ENCODE measurements at regions not wholly inside any gene's neighbourhood (a gene's known extent, or its start where the extent isn't known, plus 50 kb on each side); places are given as distances from the start of the nearest gene placed in this dataset.

DNA sequence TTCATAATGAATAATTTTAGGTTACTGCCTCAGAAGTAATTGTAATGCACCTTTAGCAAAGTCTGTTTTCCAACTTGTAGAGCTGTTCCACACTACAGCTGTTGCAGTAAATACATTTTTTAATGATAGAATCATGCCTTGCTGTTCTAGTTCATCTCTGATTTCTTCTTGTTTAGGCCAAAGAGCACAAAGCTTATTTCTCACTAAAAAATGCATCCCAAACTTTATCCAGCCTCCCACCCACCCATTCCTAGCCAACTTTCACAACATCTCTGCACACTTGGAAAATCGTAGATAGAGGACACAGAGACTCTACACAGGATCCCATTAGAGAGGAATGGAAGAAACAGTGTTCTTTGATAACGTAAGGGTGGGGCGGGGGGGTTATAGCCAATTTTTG lies 252.2 kb upstream of the DYNLRB2 start:
- Histone ChIP-seq H3K36me3 (ENCODE audit: low read length) (no peaks in the 10 kb centered on the region), H3F3A (ENCODE audit: insufficient read depth) (no peaks in the 10 kb centered on the region), H3K4me2 (ENCODE audit: low read depth, low read length, poor library complexity, severe bottlenecking) (no peak overlapping the region), H3K27ac (ENCODE audit: low read depth, low read length) (no peak overlapping the region), H3K9ac (ENCODE audit: low read length) (no peak overlapping the region), H2AFZ (ENCODE audit: low read depth, low read length, severe bottlenecking) (no peak overlapping the region), H3K27me3 (ENCODE audit: low read length) (no peaks in the 10 kb centered on the region), H3K4me3 (ENCODE audit: insufficient read depth, low read length, poor library complexity, severe bottlenecking) (no peak overlapping the region), H4K20me1 (ENCODE audit: low read depth, low read length) (no peaks in the 10 kb centered on the region), H3K9me3 (ENCODE audit: insufficient read depth, low read length) (no peaks in the 10 kb centered on the region), H3K9me2 (replicated peaks; ENCODE audit: insufficient read depth, low read length) (no peaks in the 10 kb centered on the region), H3K79me2 (ENCODE audit: insufficient read depth, low read length) (no peaks in the 10 kb centered on the region)
- no peak for TF ChIP-seq EZH2phosphoT487 (conservative IDR thresholded peaks at IDR 0.05; ENCODE audit: low read length)
- no peak for TF ChIP-seq CTCF (IDR thresholded peaks at IDR 0.05; ENCODE audit: insufficient read depth, low read length, poor library complexity, severe bottlenecking)

- Histone ChIP-seq H3K9ac (ENCODE audit: low read length) (no peak overlapping the region), H2AFZ (ENCODE audit: low read depth, low read length, severe bottlenecking) (no peak overlapping the region)
- TF ChIP-seq EZH2phosphoT487 (conservative IDR thresholded peaks at IDR 0.05; ENCODE audit: low read length) = no peak
- no peak for TF ChIP-seq CTCF (IDR thresholded peaks at IDR 0.05; ENCODE audit: insufficient read depth, low read length, poor library complexity, severe bottlenecking)
Observed at GRCh38 chr16:80287674-80288073, 253.1 kb upstream of the DYNLRB2 start.

DNA sequence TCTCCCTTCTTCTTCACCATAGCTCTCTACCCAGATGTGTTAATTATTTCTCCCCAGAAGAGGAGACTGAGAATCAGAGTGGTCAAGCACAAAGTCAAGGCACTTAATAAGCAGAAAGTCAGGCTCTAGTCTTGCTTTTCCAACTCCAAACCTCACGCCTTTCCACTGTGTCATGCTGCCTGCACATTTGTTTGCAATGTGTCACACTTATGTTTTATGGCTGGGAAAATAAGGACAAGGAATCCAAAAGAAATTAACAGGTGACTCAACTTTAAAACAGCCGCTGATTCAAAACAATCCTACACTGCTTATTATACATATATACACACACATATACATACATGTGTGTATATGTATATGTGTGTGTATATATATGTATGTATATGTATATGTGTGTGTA lies 255.7 kb upstream of the DYNLRB2 start:
- Histone ChIP-seq H3F3A (ENCODE audit: insufficient read depth) (no peaks in the 10 kb centered on the region), H3K9me3 (ENCODE audit: insufficient read depth, low read length) (no peaks in the 10 kb centered on the region), H3K9ac (ENCODE audit: low read length) (no peak overlapping the region), H3K36me3 (ENCODE audit: low read length) (no peaks in the 10 kb centered on the region), H3K27me3 (ENCODE audit: low read length) (no peaks in the 10 kb centered on the region), H4K20me1 (ENCODE audit: low read depth, low read length) (no peaks in the 10 kb centered on the region), H3K4me2 (ENCODE audit: low read depth, low read length, poor library complexity, severe bottlenecking) (no peak overlapping the region), H3K4me3 (ENCODE audit: insufficient read depth, low read length, poor library complexity, severe bottlenecking) (no peak overlapping the region), H3K9me2 (replicated peaks; ENCODE audit: insufficient read depth, low read length) (no peaks in the 10 kb centered on the region), H3K27ac (ENCODE audit: low read depth, low read length) (no peak overlapping the region), H3K79me2 (ENCODE audit: insufficient read depth, low read length) (no peaks in the 10 kb centered on the region), H2AFZ (ENCODE audit: low read depth, low read length, severe bottlenecking) (no peak overlapping the region)
- TF ChIP-seq EZH2phosphoT487 (conservative IDR thresholded peaks at IDR 0.05; ENCODE audit: low read length) = no peak
- no peak for TF ChIP-seq CTCF (IDR thresholded peaks at IDR 0.05; ENCODE audit: insufficient read depth, low read length, poor library complexity, severe bottlenecking)

More at GRCh38 chr16:80287674-80288073, 253.1 kb upstream of the DYNLRB2 start:
- Histone ChIP-seq H3K79me2 (ENCODE audit: insufficient read depth, low read length) (no peaks in the 10 kb centered on the region), H3K9me2 (replicated peaks; ENCODE audit: insufficient read depth, low read length) (no peaks in the 10 kb centered on the region), H3K27me3 (ENCODE audit: low read length) (no peaks in the 10 kb centered on the region), H3K4me3 (ENCODE audit: insufficient read depth, low read length, poor library complexity, severe bottlenecking) (no peak overlapping the region), H3K36me3 (ENCODE audit: low read length) (no peaks in the 10 kb centered on the region), H3F3A (ENCODE audit: insufficient read depth) (no peaks in the 10 kb centered on the region), H3K27ac (ENCODE audit: low read depth, low read length) (no peak overlapping the region), H3K9me3 (ENCODE audit: insufficient read depth, low read length) (no peaks in the 10 kb centered on the region), H3K4me2 (ENCODE audit: low read depth, low read length, poor library complexity, severe bottlenecking) (no peak overlapping the region), H4K20me1 (ENCODE audit: low read depth, low read length) (no peaks in the 10 kb centered on the region)

All from SU-DHL-6 (cell line).